Cardiac fibroblast (primary cell): ENCODE measurements at regions not wholly inside any gene's neighbourhood (a gene's known extent, or its start where the extent isn't known, plus 50 kb on each side); places are given as distances from the start of the nearest gene placed in this dataset.

Experiments
- DNase-seq, 2 donors: peaks; one replicate each; pipeline versions ENCODE4 v3.0.0 to v3.0.0-alpha.2; 2010; ENCODE audit warnings: low read depth in 2 of 2
- H3K4me3 ChIP-seq, 2 donors: replicated peaks in 1 of 2; 1 replicate in 1 of 2; 2 replicates in 1 of 2; pipeline ENCODE4 v1.5.1; 2011; ENCODE audit warnings: low read depth in 2 of 2, low read length in 2 of 2, mild to moderate bottlenecking in 2 of 2, moderate library complexity in 1 of 2
- CTCF ChIP-seq: IDR thresholded peaks from one replicate; pipeline ENCODE4 v1.5.1; 2011; ENCODE audit warnings: low read depth, mild to moderate bottlenecking, low read length, inconsistent platforms

- no peak for TF ChIP-seq CTCF
- DNase-seq: no peak
- no peak overlapping the region for H3K4me3 ChIP-seq
Measured at GRCh38 chr18:78792736-78793135, 186.9 kb upstream of the SALL3 start.

GRCh38 chr18:78793313-78794070 is 186.1 kb upstream of the SALL3 start:
- TF ChIP-seq CTCF: no peak
- no peak for DNase-seq
- H3K4me3 ChIP-seq: no peak overlapping the region

- DNase-seq: no peak
- H3K4me3 ChIP-seq: no peak overlapping the region
- no peak for TF ChIP-seq CTCF
Measured at GRCh38 chr18:78794071-78794430, 185.6 kb upstream of the SALL3 start.

GRCh38 chr18:78796693-78797455 is 182.7 kb upstream of the SALL3 start:
- no peak overlapping the region for H3K4me3 ChIP-seq
- TF ChIP-seq CTCF: no peak
- no peak for DNase-seq

- TF ChIP-seq CTCF: no peak
- no peak for DNase-seq
- H3K4me3 ChIP-seq: no peak overlapping the region
Measured at GRCh38 chr18:78797499-78797898, 182.1 kb upstream of the SALL3 start.

GRCh38 chr18:78798402-78799175 is 181.0 kb upstream of the SALL3 start:
- no peak overlapping the region for H3K4me3 ChIP-seq
- TF ChIP-seq CTCF: no peak
- DNase-seq: no peak
